ENCODE measurements at regions not wholly inside any gene's neighbourhood (a gene's known extent, or its start where the extent isn't known, plus 50 kb on each side); places are given as distances from the start of the nearest gene placed in this dataset.
A peak's percentile ranks its signal among the peaks of the same experiment; 100 is the strongest.

- H3K4me3 Mint-ChIP-seq: no peak overlapping the region
- peaks cover 2% of the 10 kb centered on the region for H3K27me3 Mint-ChIP-seq (ENCODE audit: insufficient read depth, low read depth)
- Histone ChIP-seq H4K20me1 (ENCODE audit: low read depth) (no peaks in the 10 kb centered on the region), H3K27me3 (no peaks in the 10 kb centered on the region), H3F3A (ENCODE audit: low read depth) (peaks cover 35% of the 10 kb centered on the region), H3K36me3 (no peaks in the 10 kb centered on the region), H3K27ac (no peak overlapping the region), H3K4me1 (peaks cover 55% of the 10 kb centered on the region), H3K4me3 (no peak overlapping the region), H2AFZ (replicated peaks) (no peak overlapping the region), H3K79me2 (ENCODE audit: low read depth) (no peaks in the 10 kb centered on the region), H3K9ac (no peak overlapping the region), H3K4me2 (peak overlapping the region; percentile 72), H3K9me3 (ENCODE audit: low read depth) (no peaks in the 10 kb centered on the region)
- TF ChIP-seq EZH2 (IDR thresholded peaks at IDR 0.05) (no peak), CTCF (IDR thresholded peaks at IDR 0.05) (no peak), EZH2phosphoT487 (IDR thresholded peaks at IDR 0.05) (no peak)
- H3K27ac Mint-ChIP-seq: peak overlapping the region; percentile 99
- peaks cover 67% of the 10 kb centered on the region for H3K4me1 Mint-ChIP-seq
- H3K36me3 Mint-ChIP-seq: peaks cover 3% of the 10 kb centered on the region
- no peak for DNase-seq (ENCODE audit: low spot score)
- no peaks in the 10 kb centered on the region for H3K9me3 Mint-ChIP-seq
These were observed 98.0 kb upstream of the CITED2 start for GRCh38 chr6:139472351-139473015.

GRCh38 chr6:139470997-139471396, 96.5 kb upstream of the CITED2 start:
- Mint-ChIP-seq H3K9me3 (no peaks in the 10 kb centered on the region), H3K4me3 (no peak overlapping the region), H3K27ac (peak overlapping the region; percentile 80), H3K36me3 (peaks cover 3% of the 10 kb centered on the region), H3K4me1 (peaks cover 55% of the 10 kb centered on the region), H3K27me3 (ENCODE audit: insufficient read depth, low read depth) (peaks cover 6% of the 10 kb centered on the region)
- no peak overlapping the region for H3K9ac ChIP-seq
- no peak for DNase-seq (ENCODE audit: low spot score)
- H3K9me3 ChIP-seq (ENCODE audit: low read depth): no peaks in the 10 kb centered on the region
- H3K4me3 ChIP-seq: no peak overlapping the region
- no peaks in the 10 kb centered on the region for H3K36me3 ChIP-seq
- no peaks in the 10 kb centered on the region for H3K79me2 ChIP-seq (ENCODE audit: low read depth)
- H3K4me1 ChIP-seq: peaks cover 45% of the 10 kb centered on the region
- H3F3A ChIP-seq (ENCODE audit: low read depth): peaks cover 35% of the 10 kb centered on the region
- H3K27me3 ChIP-seq: no peaks in the 10 kb centered on the region
- H3K4me2 ChIP-seq: no peak overlapping the region
- no peak for TF ChIP-seq CTCF (IDR thresholded peaks at IDR 0.05)
- TF ChIP-seq EZH2phosphoT487 (IDR thresholded peaks at IDR 0.05): no peak
- no peak for TF ChIP-seq EZH2 (IDR thresholded peaks at IDR 0.05)
- no peak overlapping the region for H2AFZ ChIP-seq (replicated peaks)
- H3K27ac ChIP-seq: no peak overlapping the region
- no peaks in the 10 kb centered on the region for H4K20me1 ChIP-seq (ENCODE audit: low read depth)

- Histone ChIP-seq H3K27ac (no peak overlapping the region), H3K4me1 (peaks cover 21% of the 10 kb centered on the region), H3F3A (ENCODE audit: low read depth) (peaks cover 10% of the 10 kb centered on the region), H3K4me3 (no peak overlapping the region), H3K27me3 (no peaks in the 10 kb centered on the region), H3K9me3 (ENCODE audit: low read depth) (no peaks in the 10 kb centered on the region), H3K36me3 (no peaks in the 10 kb centered on the region), H4K20me1 (ENCODE audit: low read depth) (no peaks in the 10 kb centered on the region), H3K79me2 (ENCODE audit: low read depth) (no peaks in the 10 kb centered on the region), H2AFZ (replicated peaks) (no peak overlapping the region), H3K9ac (no peak overlapping the region), H3K4me2 (no peak overlapping the region)
- no peak for TF ChIP-seq CTCF (IDR thresholded peaks at IDR 0.05)
- no peak for TF ChIP-seq EZH2phosphoT487 (IDR thresholded peaks at IDR 0.05)
- TF ChIP-seq EZH2 (IDR thresholded peaks at IDR 0.05): no peak
- peaks cover 3% of the 10 kb centered on the region for H3K36me3 Mint-ChIP-seq
- H3K4me1 Mint-ChIP-seq: peaks cover 30% of the 10 kb centered on the region
- H3K27ac Mint-ChIP-seq: peak overlapping the region; percentile 83
- DNase-seq (ENCODE audit: low spot score): no peak
- peak overlapping the region; percentile 1 for H3K4me3 Mint-ChIP-seq
- H3K9me3 Mint-ChIP-seq: no peaks in the 10 kb centered on the region
- H3K27me3 Mint-ChIP-seq (ENCODE audit: insufficient read depth, low read depth): peaks cover 6% of the 10 kb centered on the region
These were observed 93.9 kb upstream of the CITED2 start for GRCh38 chr6:139468178-139468819.
